Type B pancreatic cell (in vitro differentiated cells): ENCODE measurements at regions not wholly inside any gene's neighbourhood (a gene's known extent, or its start where the extent isn't known, plus 50 kb on each side); places are given as distances from the start of the nearest gene placed in this dataset.

ENCODE experiments used
- DNase-seq: peaks from one replicate; pipeline ENCODE4 v3.0.0; 2021; ENCODE audit warnings: mixed read lengths; ENCODE audit not compliant: unreplicated experiment; ENCODE audit errors: extremely low spot score
- H3K27ac Mint-ChIP-seq: 2 replicates; pipeline ENCODE4 v1.8.0; 2021; ENCODE audit warnings: mild to moderate bottlenecking, mixed read lengths
- H3K27me3 Mint-ChIP-seq: 2 replicates; pipeline ENCODE4 v1.8.0; 2021; ENCODE audit warnings: mixed read lengths
- H3K36me3 Mint-ChIP-seq: 2 replicates; pipeline ENCODE4 v1.8.0; 2021; ENCODE audit warnings: mixed read lengths
- H3K4me1 Mint-ChIP-seq: one replicate; pipeline ENCODE4 v1.8.0; 2021; ENCODE audit warnings: mixed read lengths; ENCODE audit not compliant: unreplicated experiment
- H3K4me3 Mint-ChIP-seq: 2 replicates; pipeline ENCODE4 v1.8.0; 2021; ENCODE audit warnings: mild to moderate bottlenecking, mixed read lengths
- H3K9me3 Mint-ChIP-seq: 2 replicates; pipeline ENCODE4 v1.8.0; 2021; ENCODE audit warnings: mixed read lengths
- CTCF ChIP-seq: fragments of 200-600 bp; sonication (generic); conservative IDR thresholded peaks from 2 replicates; pipeline ENCODE4 v1.5.0; 2021; ENCODE audit warnings: antibody characterized with exemption, mild to moderate bottlenecking

- H3K9me3 Mint-ChIP-seq: peaks cover 4% of the 10 kb centered on the region
- peak; percentile 45 for DNase-seq
- no peaks in the 10 kb centered on the region for H3K4me1 Mint-ChIP-seq
- no peak overlapping the region for H3K4me3 Mint-ChIP-seq
- H3K27ac Mint-ChIP-seq: no peak overlapping the region
- TF ChIP-seq CTCF: no peak
- no peaks in the 10 kb centered on the region for H3K36me3 Mint-ChIP-seq
- no peaks in the 10 kb centered on the region for H3K27me3 Mint-ChIP-seq
Observed at GRCh38 chr2:239630618-239631286, 229.9 kb upstream of the HDAC4 start.

GRCh38 chr2:239629926-239630617, 229.3 kb upstream of the HDAC4 start:
- no peak for TF ChIP-seq CTCF
- no peak overlapping the region for H3K27ac Mint-ChIP-seq

DNA sequence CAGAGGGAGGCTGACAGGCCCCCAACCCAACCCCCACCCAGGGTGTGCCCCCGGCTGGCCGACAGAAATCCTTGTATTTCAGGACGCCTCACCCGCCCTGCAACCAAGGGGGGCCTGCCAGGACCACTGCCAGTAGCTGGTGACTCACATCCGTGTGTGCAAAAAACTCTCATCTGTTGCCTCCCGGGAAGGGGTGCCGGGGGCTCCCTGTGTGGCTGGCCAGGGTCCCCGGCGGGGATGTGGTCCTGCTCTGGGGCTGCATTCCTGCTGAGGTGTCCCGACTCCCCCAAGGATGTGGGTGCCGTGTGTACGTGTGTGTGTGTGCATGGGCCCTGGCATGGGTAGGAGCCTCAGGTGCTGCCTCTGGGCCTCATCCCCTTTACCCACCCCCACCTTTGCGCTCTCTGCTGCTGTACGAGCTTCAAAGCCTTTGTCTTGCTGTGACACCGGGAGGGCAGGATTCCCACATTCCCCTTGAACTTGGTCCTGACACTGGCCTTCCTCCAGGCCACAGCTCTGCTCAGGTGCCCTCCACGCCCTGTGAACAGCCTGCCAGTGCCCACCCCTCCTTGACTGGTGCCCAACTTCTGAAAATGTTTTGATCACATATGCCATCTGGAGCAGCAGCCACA, 226.3 kb upstream of the HDAC4 start:
- H3K9me3 Mint-ChIP-seq: no peaks in the 10 kb centered on the region
- H3K4me3 Mint-ChIP-seq: no peak overlapping the region
- H3K27me3 Mint-ChIP-seq: peaks cover 4% of the 10 kb centered on the region
- H3K4me1 Mint-ChIP-seq: peaks cover 7% of the 10 kb centered on the region
- TF ChIP-seq CTCF: no peak
- no peak for DNase-seq
- H3K36me3 Mint-ChIP-seq: no peaks in the 10 kb centered on the region
- no peak overlapping the region for H3K27ac Mint-ChIP-seq

More at GRCh38 chr2:239629926-239630617, 229.3 kb upstream of the HDAC4 start:
- peaks cover 4% of the 10 kb centered on the region for H3K9me3 Mint-ChIP-seq
- H3K4me1 Mint-ChIP-seq: no peaks in the 10 kb centered on the region
- no peak for DNase-seq
- H3K36me3 Mint-ChIP-seq: no peaks in the 10 kb centered on the region
- no peak overlapping the region for H3K4me3 Mint-ChIP-seq
- H3K27me3 Mint-ChIP-seq: no peaks in the 10 kb centered on the region

DNA sequence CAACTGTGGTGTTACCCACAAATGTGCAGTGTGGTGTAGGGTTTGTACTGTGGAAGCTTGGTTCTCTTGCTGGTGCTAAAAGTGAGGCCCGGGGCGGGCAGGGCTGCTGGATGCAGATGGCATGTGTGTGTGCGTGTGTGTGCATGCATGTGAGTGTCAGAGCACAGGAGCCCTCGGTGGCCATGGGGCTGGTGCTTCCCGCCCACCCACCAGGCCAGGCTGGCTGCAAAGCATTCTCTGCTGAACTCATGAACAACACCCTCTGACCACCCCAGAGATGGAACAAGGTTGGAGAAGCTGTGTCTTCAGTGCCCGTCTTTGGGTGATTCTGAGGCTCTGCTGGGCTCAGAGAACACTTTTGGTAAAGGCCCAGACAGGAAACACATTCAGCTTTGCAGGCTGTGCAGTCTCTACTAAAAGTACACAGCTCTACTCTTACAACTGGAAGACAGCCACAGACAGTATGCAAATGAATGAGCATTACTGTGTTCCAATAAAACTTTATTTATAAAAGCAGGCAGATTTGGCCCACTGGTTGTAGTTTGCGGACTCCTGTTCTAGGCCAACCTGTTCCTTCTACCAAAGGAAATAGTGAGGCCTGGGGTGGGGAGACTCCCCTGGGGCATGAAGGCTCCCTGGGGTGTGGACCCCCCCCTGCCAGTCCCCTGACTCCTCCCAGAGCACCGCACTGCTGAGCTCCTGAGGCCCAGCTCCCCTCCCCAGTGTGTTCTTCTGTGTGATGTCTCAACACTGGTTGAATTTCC, 225.3 kb upstream of the HDAC4 start:
- no peak overlapping the region for H3K27ac Mint-ChIP-seq
- peaks cover 7% of the 10 kb centered on the region for H3K4me1 Mint-ChIP-seq
- no peaks in the 10 kb centered on the region for H3K36me3 Mint-ChIP-seq
- no peak overlapping the region for H3K4me3 Mint-ChIP-seq
- DNase-seq: no peak
- peaks cover 4% of the 10 kb centered on the region for H3K27me3 Mint-ChIP-seq
- H3K9me3 Mint-ChIP-seq: no peaks in the 10 kb centered on the region
- TF ChIP-seq CTCF: no peak

DNA sequence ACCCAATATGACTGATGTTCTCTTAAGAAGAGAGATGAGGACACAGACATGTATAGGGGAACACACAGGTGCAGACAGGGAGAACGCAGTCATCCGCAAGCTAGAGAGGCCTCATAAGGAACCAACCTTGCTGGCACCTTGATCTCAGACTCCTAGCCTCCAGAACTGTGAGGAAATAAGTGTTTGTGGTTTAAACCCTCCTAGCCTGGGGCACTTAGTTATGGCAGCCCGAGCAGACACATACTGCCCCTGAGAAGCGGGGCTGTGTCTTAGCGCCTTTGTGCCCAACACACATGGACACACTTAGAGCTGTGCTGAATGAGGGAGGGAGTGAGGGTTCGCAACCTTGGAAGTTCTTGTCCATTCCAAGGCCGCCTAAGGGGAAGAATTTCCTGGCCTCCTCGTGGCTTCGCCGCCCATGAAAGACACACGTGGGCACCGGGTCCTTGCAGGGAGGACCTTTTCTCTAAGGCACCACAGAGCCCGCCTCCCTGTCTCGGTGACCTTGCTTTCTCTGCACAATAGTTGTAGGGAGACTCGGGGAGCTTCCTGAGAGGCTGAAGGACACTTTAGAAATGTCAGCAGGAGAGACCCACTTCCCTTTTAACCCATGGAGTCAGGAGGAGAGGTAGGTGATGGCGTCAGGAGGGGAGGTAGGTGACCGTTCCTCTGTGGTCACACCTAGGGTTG, 224.5 kb upstream of the HDAC4 start:
- H3K36me3 Mint-ChIP-seq: no peaks in the 10 kb centered on the region
- H3K4me3 Mint-ChIP-seq: no peak overlapping the region
- TF ChIP-seq CTCF: no peak
- peaks cover 7% of the 10 kb centered on the region for H3K4me1 Mint-ChIP-seq
- H3K9me3 Mint-ChIP-seq: no peaks in the 10 kb centered on the region
- peaks cover 4% of the 10 kb centered on the region for H3K27me3 Mint-ChIP-seq
- DNase-seq: peak; percentile 16
- no peak overlapping the region for H3K27ac Mint-ChIP-seq
